ENCODE measurements at regions not wholly inside any gene's neighbourhood (a gene's known extent, or its start where the extent isn't known, plus 50 kb on each side); places are given as distances from the start of the nearest gene placed in this dataset.

- no peaks in the 10 kb centered on the region for H3K9me2 ChIP-seq (ENCODE audit: insufficient read depth, low read length)
- H3K27me3 ChIP-seq (ENCODE audit: insufficient read depth, low read depth, low read length): no peaks in the 10 kb centered on the region
- no peak overlapping the region for H3K4me2 ChIP-seq (ENCODE audit: low read length)
- no peaks in the 10 kb centered on the region for H3K36me3 ChIP-seq (ENCODE audit: insufficient read depth, low read length)
- H3K27ac ChIP-seq (ENCODE audit: low read length): no peak overlapping the region
- no peaks in the 10 kb centered on the region for H3F3A ChIP-seq (ENCODE audit: insufficient read depth, low read length, poor library complexity, severe bottlenecking)
- H3K9me3 ChIP-seq (ENCODE audit: low read length): no peaks in the 10 kb centered on the region
- H3K79me2 ChIP-seq (replicated peaks; ENCODE audit: insufficient read depth, low read length): no peaks in the 10 kb centered on the region
- H3K4me3 ChIP-seq (ENCODE audit: low read length): no peak overlapping the region
- TF ChIP-seq RAD21 (conservative IDR thresholded peaks at IDR 0.05): no peak
- TF ChIP-seq POLR2AphosphoS5 (IDR thresholded peaks at IDR 0.05): no peak
- no peak for TF ChIP-seq CTCF (IDR thresholded peaks at IDR 0.05; ENCODE audit: poor library complexity, severe bottlenecking)
- TF ChIP-seq EZH2 (IDR thresholded peaks at IDR 0.05; ENCODE audit: borderline replicate concordance, insufficient read depth, low read length, poor library complexity, severe bottlenecking): no peak
- no peak for TF ChIP-seq SMC3 (conservative IDR thresholded peaks at IDR 0.05; ENCODE audit: poor library complexity)
- TF ChIP-seq TAF1 (IDR thresholded peaks at IDR 0.05; ENCODE audit: low read depth): no peak
- no peak for TF ChIP-seq MXI1 (conservative IDR thresholded peaks at IDR 0.05; ENCODE audit: poor library complexity, severe bottlenecking)
- TF ChIP-seq REST (IDR thresholded peaks at IDR 0.05; ENCODE audit: borderline replicate concordance): no peak
- no peak for TF ChIP-seq EP300 (conservative IDR thresholded peaks at IDR 0.05; ENCODE audit: poor library complexity, severe bottlenecking)
- no peak overlapping the region for H3K9ac ChIP-seq (ENCODE audit: low read length)
- no peaks in the 10 kb centered on the region for H4K20me1 ChIP-seq (ENCODE audit: insufficient read depth)
- no peak overlapping the region for H2AFZ ChIP-seq (ENCODE audit: low read depth, low read length)
Observed at GRCh38 chr12:115095073-115095748, 411.2 kb upstream of the TBX3 start.

GRCh38 chr12:115094163-115094816 is 410.3 kb upstream of the TBX3 start:
- H2AFZ ChIP-seq (ENCODE audit: low read depth, low read length): no peak overlapping the region
- H4K20me1 ChIP-seq (ENCODE audit: insufficient read depth): no peaks in the 10 kb centered on the region
- no peaks in the 10 kb centered on the region for H3K9me3 ChIP-seq (ENCODE audit: low read length)
- H3K9ac ChIP-seq (ENCODE audit: low read length): no peak overlapping the region
- H3K9me2 ChIP-seq (ENCODE audit: insufficient read depth, low read length): no peaks in the 10 kb centered on the region
- no peaks in the 10 kb centered on the region for H3F3A ChIP-seq (ENCODE audit: insufficient read depth, low read length, poor library complexity, severe bottlenecking)
- no peak overlapping the region for H3K27ac ChIP-seq (ENCODE audit: low read length)
- H3K79me2 ChIP-seq (replicated peaks; ENCODE audit: insufficient read depth, low read length): no peaks in the 10 kb centered on the region
- H3K4me2 ChIP-seq (ENCODE audit: low read length): no peak overlapping the region
- no peaks in the 10 kb centered on the region for H3K36me3 ChIP-seq (ENCODE audit: insufficient read depth, low read length)
- H3K27me3 ChIP-seq (ENCODE audit: insufficient read depth, low read depth, low read length): no peaks in the 10 kb centered on the region
- H3K4me3 ChIP-seq (ENCODE audit: low read length): no peak overlapping the region
- TF ChIP-seq MXI1 (conservative IDR thresholded peaks at IDR 0.05; ENCODE audit: poor library complexity, severe bottlenecking): no peak
- no peak for TF ChIP-seq SMC3 (conservative IDR thresholded peaks at IDR 0.05; ENCODE audit: poor library complexity)
- no peak for TF ChIP-seq EP300 (conservative IDR thresholded peaks at IDR 0.05; ENCODE audit: poor library complexity, severe bottlenecking)
- no peak for TF ChIP-seq CTCF (IDR thresholded peaks at IDR 0.05; ENCODE audit: poor library complexity, severe bottlenecking)
- no peak for TF ChIP-seq REST (IDR thresholded peaks at IDR 0.05; ENCODE audit: borderline replicate concordance)
- no peak for TF ChIP-seq RAD21 (conservative IDR thresholded peaks at IDR 0.05)
- no peak for TF ChIP-seq EZH2 (IDR thresholded peaks at IDR 0.05; ENCODE audit: borderline replicate concordance, insufficient read depth, low read length, poor library complexity, severe bottlenecking)
- TF ChIP-seq POLR2AphosphoS5 (IDR thresholded peaks at IDR 0.05): no peak
- no peak for TF ChIP-seq TAF1 (IDR thresholded peaks at IDR 0.05; ENCODE audit: low read depth)
